NCI-H2107 treated with DMSO at 0.1 percent for 48 hours (cell line): ENCODE measurements at regions not wholly inside any gene's neighbourhood (a gene's known extent, or its start where the extent isn't known, plus 50 kb on each side); places are given as distances from the start of the nearest gene placed in this dataset.
"Not testable (repeated sequence)": the region's sequence is repeated elsewhere in the genome, so short reads cannot be mapped to it uniquely, and the experiment has no call there.

Experiments used
- DNase-seq: peaks from one replicate; lab custom pipeline; 2025; ENCODE audit not compliant: unreplicated experiment; lab: John Stamatoyannopoulos, UW

- DNase-seq, result no peak
Observed at GRCh38 chr6:76790045-76790796, 673.1 kb downstream of the HTR1B start.

- no peak for DNase-seq
Observed at GRCh38 chr6:76789580-76789979, 673.7 kb downstream of the HTR1B start.

GRCh38 chr6:76788155-76788554, 675.1 kb downstream of the HTR1B start:
- DNase-seq, result no peak

GRCh38 chr6:76779068-76779467, 684.2 kb downstream of the HTR1B start:
- no peak for DNase-seq

- DNase-seq, result no peak
Observed at GRCh38 chr6:76776876-76777275, 686.4 kb downstream of the HTR1B start.

- DNase-seq, result no peak
Observed at GRCh38 chr6:76774781-76775384, 688.4 kb downstream of the HTR1B start.

- no peak for DNase-seq
Observed at GRCh38 chr6:76772951-76773350, 690.3 kb downstream of the HTR1B start.

GRCh38 chr6:76771059-76771634, 692.1 kb downstream of the HTR1B start:
- DNase-seq, result no peak

GRCh38 chr6:76770281-76770680, 693.0 kb downstream of the HTR1B start:
- no peak for DNase-seq

GRCh38 chr6:76768556-76768955, 694.7 kb downstream of the HTR1B start:
- no peak for DNase-seq

GRCh38 chr6:76764057-76764456, 691.6 kb upstream of the IMPG1 start:
- no peak for DNase-seq

GRCh38 chr6:76752841-76753240, 680.4 kb upstream of the IMPG1 start:
- no peak for DNase-seq

GRCh38 chr6:76745388-76745787, 672.9 kb upstream of the IMPG1 start:
- DNase-seq, result not testable (repeated sequence)

- not testable (repeated sequence) for DNase-seq
Observed at GRCh38 chr6:76744151-76744720, 671.8 kb upstream of the IMPG1 start.

GRCh38 chr6:76742919-76743318, 670.5 kb upstream of the IMPG1 start:
- DNase-seq, result no peak

GRCh38 chr6:76719449-76719848, 647.0 kb upstream of the IMPG1 start:
- no peak for DNase-seq

GRCh38 chr6:76708641-76709331, 636.3 kb upstream of the IMPG1 start:
- DNase-seq, result no peak

GRCh38 chr6:76707630-76708029, 635.2 kb upstream of the IMPG1 start:
- no peak for DNase-seq

GRCh38 chr6:76706631-76707030, 634.2 kb upstream of the IMPG1 start:
- DNase-seq, result no peak

GRCh38 chr6:76706086-76706485, 633.6 kb upstream of the IMPG1 start:
- no peak for DNase-seq

- no peak for DNase-seq
Observed at GRCh38 chr6:76703786-76704185, 631.3 kb upstream of the IMPG1 start.
